Sigmoid colon (tissue), 4 donors: ENCODE measurements at regions not wholly inside any gene's neighbourhood (a gene's known extent, or its start where the extent isn't known, plus 50 kb on each side); places are given as distances from the start of the nearest gene placed in this dataset.

ENCODE experiments used
- CTCF ChIP-seq, 4 experiments: fragments of 450-650 bp in 3 of 4; fragments of 200-600 bp in 1 of 4; IDR thresholded peaks; one replicate each; pipeline ENCODE4 v1.5.1; 2016 to 2019; ENCODE audit warnings: antibody characterized with exemption in 4 of 4, mild to moderate bottlenecking in 3 of 4, moderate library complexity in 2 of 4
- POLR2A ChIP-seq, 2 donors: fragments of 450-650 bp; IDR thresholded peaks; one replicate each; pipeline ENCODE4 v1.6.1; 2016; ENCODE audit warnings: antibody characterized with exemption in 2 of 2, mild to moderate bottlenecking in 2 of 2, moderate library complexity in 2 of 2
- POLR2AphosphoS5 ChIP-seq, 4 donors: sonication (generic); formaldehyde crosslinking; IDR thresholded peaks; one replicate each; pipeline ENCODE4 v1.6.1; 2017; ENCODE audit warnings: antibody characterized with exemption in 4 of 4

GRCh38 chr5:166786178-166786577 is 1505.3 kb upstream of the WWC1 start:
- no peak for TF ChIP-seq POLR2AphosphoS5 (IDR thresholded peaks at IDR 0.05)
- TF ChIP-seq CTCF (IDR thresholded peaks at IDR 0.05): no peak
- TF ChIP-seq POLR2A (IDR thresholded peaks at IDR 0.05): no peak
